Skeletal muscle satellite cell (primary cell): ENCODE measurements at regions not wholly inside any gene's neighbourhood (a gene's known extent, or its start where the extent isn't known, plus 50 kb on each side); places are given as distances from the start of the nearest gene placed in this dataset.

Experiments
- H3K27me3 ChIP-seq: 2 replicates; pipeline ENCODE4 v1.7.0; 2013; ENCODE audit warnings: low read length; ENCODE audit not compliant: control insufficient read depth, insufficient read depth
- H3K36me3 ChIP-seq: 2 replicates; pipeline ENCODE4 v1.7.0; 2013; ENCODE audit warnings: mild to moderate bottlenecking, control low read depth, low read length; ENCODE audit not compliant: insufficient read depth
- H3K4me1 ChIP-seq: 2 replicates; pipeline ENCODE4 v1.7.0; 2013; ENCODE audit warnings: low read length; ENCODE audit not compliant: control insufficient read depth, insufficient read depth
- H3K4me2 ChIP-seq: 2 replicates; pipeline ENCODE4 v1.7.0; 2013; ENCODE audit warnings: mild to moderate bottlenecking, low read length
- H3K4me3 ChIP-seq: 2 replicates; pipeline ENCODE4 v1.7.0; 2013; ENCODE audit warnings: low read length
- H3K9ac ChIP-seq: 2 replicates; pipeline ENCODE4 v1.7.0; 2013; ENCODE audit warnings: mild to moderate bottlenecking, low read depth, low read length, moderate library complexity
- H3K9me3 ChIP-seq: replicated peaks from 2 replicates; pipeline ENCODE4 v1.7.0; 2013; ENCODE audit warnings: mild to moderate bottlenecking, control low read depth, low read length

GRCh38 chr11:92697461-92698312, 271.8 kb upstream of the MTNR1B start:
- Histone ChIP-seq H3K4me1 (peaks cover 13% of the 10 kb centered on the region), H3K27me3 (no peaks in the 10 kb centered on the region), H3K4me3 (peak overlapping the region; percentile 55), H3K36me3 (no peaks in the 10 kb centered on the region), H3K9me3 (no peaks in the 10 kb centered on the region), H3K9ac (peak overlapping the region; percentile 55), H3K4me2 (peak overlapping the region; percentile 73)

- H3K4me1 ChIP-seq = peaks cover 22% of the 10 kb centered on the region
Observed at GRCh38 chr11:92698742-92699141, 270.7 kb upstream of the MTNR1B start.

GRCh38 chr11:92702037-92702804, 267.2 kb upstream of the MTNR1B start:
- H3K4me1 ChIP-seq = peaks cover 28% of the 10 kb centered on the region
- no peaks in the 10 kb centered on the region for H3K27me3 ChIP-seq
- no peaks in the 10 kb centered on the region for H3K36me3 ChIP-seq
- H3K9ac ChIP-seq = peak overlapping the region; percentile 28
- no peak overlapping the region for H3K4me3 ChIP-seq
- no peaks in the 10 kb centered on the region for H3K9me3 ChIP-seq
- H3K4me2 ChIP-seq = peak overlapping the region; percentile 2

More at GRCh38 chr11:92698742-92699141, 270.7 kb upstream of the MTNR1B start:
- Histone ChIP-seq H3K4me2 (no peak overlapping the region), H3K4me3 (no peak overlapping the region), H3K9me3 (no peaks in the 10 kb centered on the region), H3K9ac (no peak overlapping the region), H3K36me3 (no peaks in the 10 kb centered on the region), H3K27me3 (no peaks in the 10 kb centered on the region)

GRCh38 chr11:92702805-92703448, 266.5 kb upstream of the MTNR1B start:
- peak overlapping the region; percentile 60 for H3K9ac ChIP-seq
- H3K4me1 ChIP-seq = peaks cover 32% of the 10 kb centered on the region
- H3K9me3 ChIP-seq = no peaks in the 10 kb centered on the region
- H3K36me3 ChIP-seq = no peaks in the 10 kb centered on the region
- peak overlapping the region; percentile 37 for H3K4me2 ChIP-seq
- H3K4me3 ChIP-seq = no peak overlapping the region
- H3K27me3 ChIP-seq = no peaks in the 10 kb centered on the region

- H3K9ac ChIP-seq = peak overlapping the region; percentile 60
- H3K4me1 ChIP-seq = peaks cover 32% of the 10 kb centered on the region
- H3K4me3 ChIP-seq = no peak overlapping the region
- no peaks in the 10 kb centered on the region for H3K27me3 ChIP-seq
- peak overlapping the region; percentile 37 for H3K4me2 ChIP-seq
- H3K9me3 ChIP-seq = no peaks in the 10 kb centered on the region
- no peaks in the 10 kb centered on the region for H3K36me3 ChIP-seq
Observed at GRCh38 chr11:92703449-92703830, 266.0 kb upstream of the MTNR1B start.

- H3K4me2 ChIP-seq = no peak overlapping the region
- H3K27me3 ChIP-seq = no peaks in the 10 kb centered on the region
- no peak overlapping the region for H3K4me3 ChIP-seq
- no peaks in the 10 kb centered on the region for H3K36me3 ChIP-seq
- no peak overlapping the region for H3K9ac ChIP-seq
- H3K9me3 ChIP-seq = no peaks in the 10 kb centered on the region
- peaks cover 37% of the 10 kb centered on the region for H3K4me1 ChIP-seq
Observed at GRCh38 chr11:92707173-92707619, 262.3 kb upstream of the MTNR1B start.

- H3K9ac ChIP-seq = no peak overlapping the region
- H3K27me3 ChIP-seq = no peaks in the 10 kb centered on the region
- H3K36me3 ChIP-seq = no peaks in the 10 kb centered on the region
- no peak overlapping the region for H3K4me2 ChIP-seq
- H3K9me3 ChIP-seq = no peaks in the 10 kb centered on the region
- H3K4me1 ChIP-seq = peaks cover 33% of the 10 kb centered on the region
- H3K4me3 ChIP-seq = no peak overlapping the region
Observed at GRCh38 chr11:92707665-92708064, 261.8 kb upstream of the MTNR1B start.

- Histone ChIP-seq H3K4me3 (no peak overlapping the region), H3K36me3 (no peaks in the 10 kb centered on the region), H3K27me3 (no peaks in the 10 kb centered on the region), H3K9me3 (no peaks in the 10 kb centered on the region), H3K9ac (no peak overlapping the region), H3K4me2 (no peak overlapping the region), H3K4me1 (peaks cover 19% of the 10 kb centered on the region)
Observed at GRCh38 chr11:92709329-92709728, 260.1 kb upstream of the MTNR1B start.

- no peaks in the 10 kb centered on the region for H3K27me3 ChIP-seq
- no peaks in the 10 kb centered on the region for H3K36me3 ChIP-seq
- H3K9ac ChIP-seq = no peak overlapping the region
- no peaks in the 10 kb centered on the region for H3K9me3 ChIP-seq
- peak overlapping the region; percentile 14 for H3K4me2 ChIP-seq
- H3K4me3 ChIP-seq = no peak overlapping the region
- H3K4me1 ChIP-seq = peaks cover 19% of the 10 kb centered on the region
Observed at GRCh38 chr11:92711926-92712325, 257.5 kb upstream of the MTNR1B start.

GRCh38 chr11:92714111-92714510, 255.3 kb upstream of the MTNR1B start:
- H3K36me3 ChIP-seq = no peaks in the 10 kb centered on the region
- no peaks in the 10 kb centered on the region for H3K27me3 ChIP-seq
- no peak overlapping the region for H3K4me2 ChIP-seq
- H3K9me3 ChIP-seq = no peaks in the 10 kb centered on the region
- no peak overlapping the region for H3K4me3 ChIP-seq
- no peak overlapping the region for H3K9ac ChIP-seq
- peaks cover 10% of the 10 kb centered on the region for H3K4me1 ChIP-seq

- Histone ChIP-seq H3K9ac (no peak overlapping the region), H3K4me1 (no peaks in the 10 kb centered on the region), H3K4me3 (no peak overlapping the region), H3K9me3 (no peaks in the 10 kb centered on the region), H3K36me3 (no peaks in the 10 kb centered on the region), H3K4me2 (no peak overlapping the region), H3K27me3 (no peaks in the 10 kb centered on the region)
Observed at GRCh38 chr11:92717240-92717639, 252.2 kb upstream of the MTNR1B start.
